NCI-H2196 (cell line): ENCODE measurements at regions not wholly inside any gene's neighbourhood (a gene's known extent, or its start where the extent isn't known, plus 50 kb on each side); places are given as distances from the start of the nearest gene placed in this dataset.

Experiments used
- DNase-seq: peaks from one replicate; lab custom pipeline; 2025; ENCODE audit not compliant: unreplicated experiment; lab: John Stamatoyannopoulos, UW

DNA sequence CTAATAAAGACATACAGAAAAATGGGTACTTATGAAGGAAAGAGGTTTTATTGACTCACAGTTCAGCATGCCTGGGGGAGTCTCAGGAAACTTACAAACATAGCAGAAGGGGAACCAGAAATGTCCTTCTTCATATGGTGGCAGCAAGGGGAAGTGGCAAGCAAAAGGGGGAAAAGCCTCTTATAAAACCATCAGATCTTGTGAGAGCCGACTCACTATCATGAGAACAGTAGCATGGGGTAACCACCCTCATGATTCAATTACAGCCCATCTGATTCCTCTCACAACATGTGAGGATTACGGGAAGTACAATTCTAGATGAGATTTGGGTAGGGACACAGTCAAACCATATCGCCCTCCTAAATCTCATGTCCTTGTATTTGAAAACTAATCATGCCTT lies 1305.4 kb upstream of the SORCS1 start:
- no peak for DNase-seq

DNA sequence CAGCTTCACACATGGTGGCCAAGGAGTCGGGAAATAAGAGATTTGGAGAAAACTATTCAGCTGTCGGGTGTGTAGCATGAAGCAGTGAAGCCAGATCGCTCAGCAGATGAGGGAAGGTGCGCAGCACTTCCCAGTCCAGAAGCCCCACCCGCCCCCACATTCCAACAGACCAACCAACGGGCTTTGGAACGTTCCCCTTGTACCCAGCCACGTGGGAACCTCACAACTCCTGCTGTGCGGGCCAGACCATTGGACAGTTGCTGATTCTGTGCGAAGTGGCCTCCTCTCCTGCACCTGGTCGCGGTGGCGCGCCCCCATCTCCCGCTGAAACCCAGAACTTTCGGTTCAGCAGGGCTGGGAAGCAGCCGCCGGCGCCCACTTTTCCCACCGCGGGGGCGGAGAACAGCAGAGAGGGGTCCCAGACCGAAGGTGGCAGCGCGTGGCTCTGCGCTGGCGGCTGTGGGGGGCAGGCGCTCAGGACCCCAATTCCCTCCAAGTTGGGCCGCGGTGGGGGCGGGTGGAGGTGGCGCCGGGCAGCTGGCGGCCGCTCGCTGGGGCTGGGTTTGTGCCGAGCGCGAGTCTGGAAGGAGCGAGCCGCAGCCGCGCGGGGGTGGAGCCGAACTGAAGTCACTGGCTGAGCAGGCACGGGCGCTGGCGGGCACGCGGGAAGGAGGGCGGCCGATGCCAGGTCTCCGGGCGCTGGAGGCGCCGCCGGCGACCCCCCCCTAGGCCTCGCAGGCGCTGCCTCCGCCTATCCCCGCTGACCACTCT lies 1301.5 kb upstream of the SORCS1 start:
- no peak for DNase-seq

DNA sequence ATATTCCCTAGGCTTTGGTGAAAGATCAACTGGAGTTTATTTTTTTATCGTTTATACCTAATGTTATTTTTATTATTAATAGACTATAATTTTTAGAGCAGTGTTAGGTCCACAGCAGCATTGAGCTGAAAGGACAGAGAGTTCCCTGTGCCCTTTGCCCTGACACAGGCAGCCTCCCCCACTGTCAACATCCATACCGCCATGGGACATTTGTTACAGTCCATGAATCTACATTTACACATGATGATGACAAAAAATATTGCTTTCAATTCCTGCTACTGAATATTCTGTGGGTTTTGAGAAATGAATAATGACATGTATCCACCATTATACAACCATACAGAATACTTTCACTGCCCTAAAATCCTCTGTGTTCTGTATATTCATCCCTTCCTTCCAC lies 1297.5 kb upstream of the SORCS1 start:
- no peak for DNase-seq

DNA sequence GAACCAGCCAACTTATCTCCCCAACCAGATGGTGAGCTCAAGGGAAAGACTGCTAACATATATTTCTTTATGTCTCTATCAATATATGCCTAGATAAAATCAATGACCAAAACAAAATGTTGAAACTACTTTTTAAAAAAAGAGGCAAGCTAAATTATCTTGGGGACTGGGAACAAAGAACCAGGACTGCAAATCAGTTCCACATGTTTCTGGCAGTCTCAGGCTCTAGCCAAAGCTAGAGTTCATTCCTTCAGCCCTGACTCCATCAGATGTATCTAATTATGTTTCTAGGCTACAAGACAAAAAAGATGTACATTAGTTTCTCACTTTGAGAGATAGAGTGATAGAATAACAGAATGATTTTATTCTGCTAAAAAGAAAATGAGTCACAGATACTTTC lies 1290.3 kb upstream of the SORCS1 start:
- DNase-seq = no peak

DNA sequence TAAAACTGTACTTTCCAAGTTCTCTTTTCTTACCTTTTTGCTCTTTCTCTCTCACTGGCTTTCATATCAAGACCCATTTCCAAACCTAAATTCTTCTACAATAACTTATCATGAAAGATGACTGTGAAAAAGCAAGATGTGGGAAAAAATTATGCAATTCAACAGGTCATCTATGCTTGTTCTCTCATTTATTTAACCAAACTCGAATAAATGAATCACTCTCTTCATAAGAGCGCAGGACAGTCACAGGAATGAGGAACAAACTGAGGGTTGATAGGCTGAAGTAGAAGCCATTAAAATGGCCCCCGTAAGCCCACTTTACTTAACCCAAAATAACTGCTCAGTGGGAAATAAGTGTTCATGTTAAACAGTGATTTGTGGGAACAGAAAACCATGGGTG lies 1289.7 kb upstream of the SORCS1 start:
- DNase-seq = no peak

DNA sequence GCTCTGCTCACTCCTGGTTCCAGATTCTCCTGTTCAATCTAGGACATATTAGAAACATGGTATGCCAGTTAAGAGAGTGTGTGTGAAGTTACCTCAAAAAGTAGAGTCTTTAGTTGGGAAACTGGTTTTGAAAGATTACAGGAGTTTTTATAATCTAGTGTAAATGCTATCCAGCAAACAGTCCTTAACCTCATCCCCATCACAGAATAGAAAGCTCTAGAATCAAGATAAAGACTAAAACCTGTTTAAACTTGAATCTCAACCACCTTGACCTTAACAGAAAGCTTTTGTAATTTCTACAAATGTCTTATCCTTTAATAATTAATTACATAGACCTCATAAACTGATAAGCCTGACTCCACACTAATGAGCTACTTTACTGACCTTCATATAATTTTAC lies 1288.7 kb upstream of the SORCS1 start:
- DNase-seq = no peak

DNA sequence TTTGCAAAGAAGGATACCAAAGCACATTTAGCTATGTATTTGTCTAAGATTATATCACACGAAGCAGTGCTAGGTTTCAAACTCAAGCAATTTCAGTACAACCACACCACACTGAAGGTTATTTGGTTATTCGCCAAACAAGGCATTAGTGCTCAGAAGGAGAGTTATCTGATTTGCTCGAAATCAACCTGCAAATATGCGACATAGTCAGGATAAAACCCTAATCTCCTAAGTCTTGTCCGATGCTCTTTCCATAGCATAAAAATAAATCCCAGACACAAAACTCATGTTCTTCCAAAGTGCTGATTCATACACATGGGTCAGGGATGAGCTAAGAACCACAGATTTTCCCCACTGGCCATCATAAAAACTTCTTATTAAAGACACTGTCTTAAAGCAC lies 1288.0 kb upstream of the SORCS1 start:
- no peak for DNase-seq

DNA sequence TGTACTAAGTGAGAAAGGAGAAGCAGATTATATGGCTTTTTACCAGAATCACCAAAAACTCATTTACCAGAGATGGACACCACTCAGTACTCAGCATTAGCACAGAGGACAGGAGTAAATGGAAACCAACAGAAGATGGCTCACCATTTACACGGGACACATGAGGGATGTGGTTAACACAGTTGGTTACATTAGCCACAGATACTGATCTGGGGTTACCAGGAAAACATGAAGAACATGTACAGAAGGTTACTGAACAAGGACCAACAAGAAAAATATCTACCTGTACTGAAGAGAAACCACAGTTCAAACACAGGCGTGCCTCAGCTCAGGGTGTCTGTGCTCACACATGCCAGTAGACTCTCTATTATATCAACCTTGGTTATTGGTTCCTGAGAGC lies 1285.8 kb upstream of the SORCS1 start:
- DNase-seq = no peak

DNA sequence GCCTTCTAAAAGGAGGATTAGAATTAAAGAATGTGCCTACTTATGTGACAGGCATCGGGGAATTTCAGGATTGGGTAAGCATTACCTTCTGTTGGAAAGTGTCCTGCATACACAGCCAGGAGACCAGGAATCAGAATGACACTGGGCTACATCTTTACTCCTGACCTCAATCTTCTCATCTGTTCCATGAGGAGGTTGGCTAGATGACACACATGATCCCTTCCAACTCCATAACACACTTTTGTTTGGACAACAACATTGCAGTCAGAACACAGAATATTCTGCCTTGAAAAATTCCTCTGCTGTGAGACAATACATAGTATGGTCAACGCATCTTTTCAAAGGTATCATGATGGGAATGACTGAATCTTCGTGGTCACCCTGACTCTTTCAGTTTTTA lies 1281.2 kb upstream of the SORCS1 start:
- DNase-seq = no peak

DNA sequence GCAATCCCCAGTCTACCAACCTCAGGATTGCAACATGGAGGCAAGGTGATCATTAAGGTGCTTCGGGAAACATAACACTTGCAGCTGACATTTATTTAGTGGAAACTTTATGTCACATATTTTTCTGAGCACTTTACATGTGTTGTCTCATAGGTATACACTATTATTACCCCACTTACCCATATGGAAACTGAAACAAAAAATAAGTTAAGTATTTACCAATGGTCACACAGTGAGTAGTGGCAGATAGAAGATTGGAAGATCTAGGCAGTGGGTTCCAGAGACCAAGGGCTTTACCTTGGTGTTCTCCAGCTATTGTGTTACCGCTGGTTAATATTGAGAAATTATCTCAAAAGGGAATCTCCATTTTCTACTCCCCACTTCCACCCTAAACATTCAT lies 1279.1 kb upstream of the SORCS1 start:
- DNase-seq = no peak

DNA sequence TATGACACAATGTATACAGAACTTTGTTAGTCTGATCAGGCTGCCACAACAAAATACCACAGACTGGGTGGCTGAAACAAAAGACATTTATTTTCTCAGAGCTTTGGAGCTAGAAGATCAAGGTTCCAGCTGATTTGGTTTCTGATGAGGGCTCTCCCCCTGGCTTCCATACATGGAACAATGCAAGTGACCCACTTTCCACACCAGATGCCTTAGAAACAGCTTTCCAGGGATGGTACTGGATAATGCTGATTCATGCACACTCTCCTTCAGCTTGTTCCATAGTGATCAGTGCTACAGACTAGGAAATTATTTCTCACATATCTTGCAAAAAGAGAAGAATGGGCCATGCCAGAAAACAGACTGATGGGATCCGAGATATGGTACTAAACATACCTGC lies 1274.9 kb upstream of the SORCS1 start:
- DNase-seq = no peak

DNA sequence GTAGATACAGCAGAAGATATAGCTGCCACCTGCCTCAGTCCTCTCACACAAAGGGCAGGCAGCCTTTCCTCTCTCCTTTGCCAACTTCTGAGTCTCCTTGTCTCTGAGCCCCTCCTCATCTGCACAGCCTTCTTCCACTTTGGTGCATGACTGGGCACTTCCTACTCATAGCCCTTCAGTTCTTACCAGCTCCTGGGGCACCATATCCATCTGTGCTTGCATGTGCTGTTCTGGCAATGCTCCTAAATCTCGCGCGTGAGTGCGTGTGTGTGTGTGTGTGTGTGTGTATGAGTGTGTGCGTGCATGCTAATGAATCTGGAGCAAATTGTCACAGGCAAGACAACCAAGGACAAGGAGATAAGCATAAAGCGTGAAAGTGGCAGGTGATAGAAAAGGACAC lies 1271.6 kb upstream of the SORCS1 start:
- DNase-seq = no peak

DNA sequence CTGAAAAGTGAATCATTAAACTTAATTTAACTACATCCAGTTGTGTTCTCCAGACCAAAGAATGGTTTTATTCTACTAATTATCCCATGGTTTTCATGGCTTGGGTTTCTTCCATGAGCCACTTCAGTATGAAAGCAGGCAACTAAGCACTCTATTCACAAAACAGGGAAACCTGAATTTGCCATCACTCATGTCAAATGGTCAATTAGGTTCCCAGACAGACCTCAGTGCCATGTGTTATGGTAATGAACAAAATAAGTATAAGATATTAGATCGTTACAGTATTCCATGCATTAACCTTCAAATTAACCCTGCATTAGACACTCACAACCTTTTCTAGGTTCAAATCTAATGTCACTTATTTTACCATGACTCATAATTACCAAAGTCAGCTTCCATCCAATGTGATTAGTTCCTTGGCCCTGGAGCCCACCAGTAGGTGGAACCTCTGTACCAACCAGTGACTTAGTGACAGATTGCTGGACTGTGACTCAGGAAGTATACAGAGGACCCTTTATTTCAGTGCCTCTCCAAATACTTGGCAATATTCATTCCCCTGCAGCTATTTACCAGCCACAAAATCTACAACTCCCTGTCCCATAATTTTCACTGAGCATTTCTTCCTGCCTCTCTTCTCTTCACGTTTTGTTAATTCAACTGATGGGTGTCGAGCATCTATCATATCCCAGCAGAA lies 1270.2 kb upstream of the SORCS1 start:
- DNase-seq = no peak

DNA sequence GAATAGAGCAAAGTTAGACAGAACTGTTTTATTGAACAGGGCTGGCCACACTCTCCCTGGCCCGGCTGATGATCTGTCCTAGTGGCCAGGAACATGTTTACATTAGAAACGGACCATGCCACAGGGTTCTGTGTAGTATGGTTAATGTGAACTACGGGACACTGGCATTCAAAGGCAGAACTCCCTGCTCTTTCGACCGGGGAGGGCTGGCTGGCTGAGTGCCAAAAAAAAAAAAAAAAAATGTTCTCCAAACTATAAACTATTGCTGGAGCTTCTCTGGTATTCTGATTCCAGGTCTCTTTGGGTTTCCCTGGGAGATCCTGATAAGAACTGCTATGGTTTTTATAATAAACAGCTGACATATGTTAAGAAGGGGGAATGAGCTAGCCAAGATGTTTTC lies 1262.6 kb upstream of the SORCS1 start:
- no peak for DNase-seq

DNA sequence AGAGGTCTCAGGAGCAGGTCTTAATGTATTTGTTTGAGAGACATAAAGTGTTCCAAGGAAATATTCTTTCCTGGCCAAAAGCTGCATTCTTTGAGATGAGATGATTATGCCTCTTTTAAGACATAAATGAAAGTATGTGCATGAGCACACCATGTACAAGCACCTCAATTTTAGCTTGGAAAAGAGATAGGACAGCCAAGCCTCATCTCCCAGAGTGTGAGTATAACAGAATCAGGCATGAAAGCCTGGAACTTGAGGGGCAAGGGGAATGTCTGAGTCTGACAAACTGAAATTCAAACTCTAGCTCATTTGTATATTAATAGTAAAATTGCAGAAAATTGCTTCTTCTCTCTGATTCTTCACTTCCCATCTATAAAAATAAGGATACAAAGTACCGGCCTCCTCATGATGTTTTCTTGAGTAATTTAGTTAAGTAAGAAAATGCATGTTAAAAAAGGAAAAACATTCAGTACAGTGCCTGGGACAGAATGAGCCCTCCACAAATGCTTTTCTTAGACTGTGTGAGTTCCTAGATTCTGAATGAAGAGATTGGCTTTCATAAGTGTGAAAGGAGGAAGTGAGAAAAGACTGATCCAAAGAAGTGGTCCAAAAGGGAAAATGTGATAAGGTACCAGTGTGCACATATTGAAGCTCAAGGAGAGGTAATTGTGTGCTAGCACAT lies 1260.9 kb upstream of the SORCS1 start:
- DNase-seq = no peak

DNA sequence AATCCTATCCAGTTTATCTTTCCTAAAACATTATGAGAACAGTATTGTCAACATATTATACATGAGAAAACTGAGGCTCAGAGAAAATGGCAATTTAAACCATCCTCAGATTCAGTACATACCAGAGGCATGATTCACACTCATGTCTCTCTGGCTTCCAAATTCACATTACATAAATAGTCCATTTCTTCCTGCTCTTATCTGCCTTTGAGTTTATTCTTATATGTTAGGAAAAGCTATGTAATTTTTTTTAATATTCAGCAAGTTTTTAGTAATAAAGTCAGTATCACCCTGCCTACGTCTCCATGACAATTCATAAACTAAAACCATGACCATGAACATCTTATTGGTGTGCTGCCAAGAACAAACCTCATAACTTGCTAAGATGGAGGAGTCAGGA lies 1260.2 kb upstream of the SORCS1 start:
- DNase-seq = no peak

DNA sequence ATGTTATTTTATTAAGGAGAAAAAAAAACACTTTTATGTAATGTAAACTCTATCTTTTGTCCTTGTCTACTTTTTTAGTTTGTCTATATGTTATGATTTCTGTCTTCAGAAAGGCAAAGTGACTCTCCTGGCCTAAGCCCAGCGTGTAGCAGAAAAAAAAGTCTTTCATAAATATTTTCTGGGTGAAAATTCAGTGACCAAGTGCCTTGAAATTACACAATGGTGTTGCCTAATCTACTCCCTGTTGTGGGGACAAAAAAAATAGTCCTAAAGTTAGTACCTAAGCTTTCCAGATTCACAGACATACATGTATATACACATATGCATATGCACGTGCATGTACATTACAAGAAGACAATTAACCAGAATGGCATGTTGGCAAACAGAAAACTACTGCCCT lies 1257.8 kb upstream of the SORCS1 start:
- no peak for DNase-seq

DNA sequence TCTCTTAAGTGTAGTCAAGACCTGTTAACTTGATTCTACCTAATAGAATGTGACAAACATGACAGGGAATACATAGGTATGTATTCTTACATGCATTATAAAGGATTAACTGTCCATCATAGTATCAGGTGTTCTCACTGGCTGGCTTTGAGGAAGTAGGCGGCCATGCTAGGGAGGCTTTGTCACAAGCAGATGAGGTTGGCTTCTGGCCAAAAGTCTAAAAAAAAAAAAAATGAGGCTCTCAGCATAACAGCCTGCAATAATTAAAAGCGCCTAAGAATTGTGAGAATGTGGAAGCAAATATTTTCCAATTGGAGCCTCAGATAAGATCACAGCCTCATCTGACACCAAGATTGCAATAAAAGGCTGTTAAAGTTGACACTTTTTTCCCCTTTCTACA lies 1256.8 kb upstream of the SORCS1 start:
- no peak for DNase-seq

DNA sequence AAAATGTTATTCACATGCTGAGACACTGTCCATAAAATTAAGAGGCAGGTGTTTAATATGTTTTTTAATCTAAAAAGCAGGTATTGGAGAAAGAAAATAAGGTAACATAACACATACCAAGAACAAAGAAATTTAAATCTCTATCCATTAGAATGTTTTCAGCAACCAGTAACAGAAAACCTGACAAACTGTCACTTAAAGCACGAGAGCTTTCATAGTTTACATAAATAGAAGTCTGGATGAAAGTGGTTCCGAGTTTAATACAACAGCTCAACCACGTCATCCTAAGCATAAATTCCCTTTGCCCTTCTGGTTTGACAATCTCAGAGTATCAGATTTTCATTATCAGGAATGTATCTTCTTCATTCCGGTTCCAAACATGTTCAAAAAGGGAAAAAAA lies 1249.4 kb upstream of the SORCS1 start:
- no peak for DNase-seq

DNA sequence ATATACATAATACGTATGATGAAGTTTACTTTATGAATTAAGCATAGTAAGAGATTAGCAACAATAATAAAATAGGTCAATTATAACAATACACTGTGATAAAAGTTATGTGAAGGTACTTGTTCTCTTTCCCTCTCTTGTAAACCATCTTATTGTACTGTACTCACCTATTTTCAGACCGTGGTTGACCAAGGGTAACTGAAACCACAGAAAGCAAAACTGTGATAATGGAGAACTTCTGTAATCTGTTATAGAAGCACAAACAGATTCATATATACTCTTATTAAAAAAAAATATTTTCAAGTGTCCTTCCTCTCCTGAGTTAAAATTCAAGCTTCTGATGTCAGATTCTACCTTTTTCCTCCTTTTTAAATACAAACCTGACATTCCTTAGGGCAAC lies 1247.8 kb upstream of the SORCS1 start:
- no peak for DNase-seq

DNA sequence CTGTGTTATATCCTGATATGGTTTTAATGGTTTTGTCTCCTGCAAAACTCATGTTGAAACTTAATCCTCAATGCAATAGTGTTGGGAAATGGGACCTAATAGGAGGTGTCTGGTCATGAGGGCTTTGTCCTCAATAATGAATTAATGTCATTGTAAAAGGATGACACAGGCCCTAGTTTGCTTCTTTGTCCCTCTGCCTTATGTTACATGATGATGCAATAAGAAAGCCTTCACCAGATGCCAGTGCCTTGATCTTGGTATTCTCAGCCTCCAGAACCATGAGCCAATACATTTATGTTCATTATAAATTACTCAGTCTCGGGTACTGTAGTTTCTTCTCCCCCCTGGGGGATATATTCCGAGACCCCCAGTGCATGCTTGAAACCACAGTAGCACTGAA lies 1247.4 kb upstream of the SORCS1 start:
- DNase-seq = no peak

DNA sequence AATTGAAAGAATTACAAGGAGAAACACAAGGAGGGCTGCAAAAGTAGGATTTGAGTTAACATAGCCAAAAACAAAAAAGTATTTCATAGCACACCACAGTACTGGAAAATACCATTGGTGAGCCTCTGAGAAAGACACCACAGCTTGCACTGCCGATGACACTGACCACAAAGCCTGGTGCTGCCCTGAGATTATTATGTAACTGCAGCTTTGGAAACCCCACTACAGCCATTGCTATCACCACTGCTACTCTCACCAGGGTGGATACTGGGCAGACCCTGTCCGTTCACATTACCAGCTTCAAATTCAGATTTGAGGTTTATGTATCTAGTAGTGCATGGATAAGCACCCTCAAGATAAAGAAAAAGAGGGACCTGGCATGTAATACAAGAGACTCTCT lies 1246.7 kb upstream of the SORCS1 start:
- DNase-seq = no peak
